ENCODE measurements at regions not wholly inside any gene's neighbourhood (a gene's known extent, or its start where the extent isn't known, plus 50 kb on each side); places are given as distances from the start of the nearest gene placed in this dataset.

DNA sequence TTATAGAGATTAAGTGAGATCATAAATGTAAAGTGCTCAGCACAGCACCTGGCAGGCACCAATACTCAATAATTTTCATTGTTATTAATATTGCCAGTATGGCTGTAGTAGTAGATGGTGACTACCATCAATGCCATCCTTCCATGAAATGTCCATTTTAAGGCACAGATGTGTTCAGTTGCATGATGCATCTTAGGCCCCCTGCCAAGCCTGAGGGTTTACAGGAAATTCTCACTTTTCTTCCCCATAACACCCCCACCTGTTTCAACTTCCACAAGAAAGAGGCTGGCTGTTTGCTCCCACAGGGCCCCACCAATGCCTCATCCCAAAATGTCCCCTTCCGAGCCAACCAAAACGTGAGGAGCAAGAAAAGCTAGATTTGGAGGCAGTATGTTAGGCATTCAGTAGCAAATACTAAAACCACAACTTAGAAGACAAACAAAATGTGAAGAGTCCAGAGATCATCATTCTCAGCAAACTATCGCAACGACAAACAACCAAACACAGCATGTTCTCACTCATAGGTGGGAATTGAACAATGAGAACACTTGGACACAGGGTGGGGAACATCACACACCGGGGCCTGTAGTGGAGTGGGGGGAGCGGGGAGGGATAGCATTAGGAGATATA, 110.6 kb upstream of the NHSL1 start:
- H3K4me1 ChIP-seq (ENCODE audit: insufficient read depth, low read length), result no peaks in the 10 kb centered on the region
- H3K36me3 ChIP-seq (ENCODE audit: insufficient read depth, low read length), result no peaks in the 10 kb centered on the region
- peaks cover under 1% of the 10 kb centered on the region; the same call in 1 of the 2 replicates for H3K9me3 ChIP-seq (ENCODE audit: control insufficient read depth, insufficient read depth, low read length)
- H3K9ac ChIP-seq (ENCODE audit: low read depth, low read length), result no peak overlapping the region

DNA sequence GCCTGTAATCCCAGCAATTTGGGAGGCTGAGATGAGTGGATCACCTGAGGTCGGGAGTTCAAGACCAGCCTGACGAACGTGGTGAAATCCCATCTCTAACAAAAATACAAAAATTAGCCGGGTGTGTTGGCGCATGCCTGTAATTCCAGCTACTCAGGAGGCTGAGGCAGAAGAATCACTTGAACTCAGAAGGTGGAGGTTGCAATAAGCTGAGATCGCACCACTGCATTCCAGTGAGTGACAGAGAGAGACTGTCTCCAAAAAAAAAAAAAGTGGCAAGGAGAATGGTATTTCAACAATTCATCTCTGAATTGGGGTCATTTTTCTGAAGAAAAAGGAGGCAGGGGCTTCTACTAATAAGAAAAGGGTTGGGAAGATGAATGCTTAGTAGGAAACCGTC, 111.5 kb upstream of the NHSL1 start:
- Histone ChIP-seq H3K9ac (ENCODE audit: low read depth, low read length) (no peak overlapping the region), H3K36me3 (ENCODE audit: insufficient read depth, low read length) (0 out of 2 replicates have a peak, but pooled peaks cover 1% of the 10 kb centered on the region), H3K9me3 (ENCODE audit: control insufficient read depth, insufficient read depth, low read length) (peaks cover 3% of the 10 kb centered on the region; the same call in 1 of the 2 replicates), H3K4me1 (ENCODE audit: insufficient read depth, low read length) (no peaks in the 10 kb centered on the region)

DNA sequence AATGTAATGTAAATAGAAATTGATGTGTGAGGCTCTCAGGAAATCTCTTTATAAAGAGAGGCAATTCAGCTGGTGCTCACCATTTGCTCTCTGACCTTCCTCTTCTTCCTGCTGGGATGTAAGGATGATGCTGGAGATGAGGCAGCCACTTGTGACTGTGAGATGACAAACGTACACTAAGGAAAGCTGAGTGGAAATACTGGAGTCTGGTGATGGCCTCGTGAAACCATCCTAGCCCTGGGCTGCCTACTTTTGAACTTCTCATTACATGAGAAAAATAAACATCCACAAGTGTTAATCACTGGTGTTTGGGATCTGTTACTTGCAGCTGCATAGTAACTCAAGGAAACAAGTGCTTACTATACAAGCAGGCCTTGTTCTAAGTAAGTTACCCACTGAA, 114.9 kb upstream of the NHSL1 start:
- Histone ChIP-seq H3K4me1 (ENCODE audit: insufficient read depth, low read length) (no peaks in the 10 kb centered on the region), H3K9me3 (ENCODE audit: control insufficient read depth, insufficient read depth, low read length) (peaks cover 3% of the 10 kb centered on the region; the same call in 1 of the 2 replicates), H3K36me3 (ENCODE audit: insufficient read depth, low read length) (0 out of 2 replicates have a peak, but pooled peaks cover 2% of the 10 kb centered on the region), H3K9ac (ENCODE audit: low read depth, low read length) (no peak overlapping the region)

DNA sequence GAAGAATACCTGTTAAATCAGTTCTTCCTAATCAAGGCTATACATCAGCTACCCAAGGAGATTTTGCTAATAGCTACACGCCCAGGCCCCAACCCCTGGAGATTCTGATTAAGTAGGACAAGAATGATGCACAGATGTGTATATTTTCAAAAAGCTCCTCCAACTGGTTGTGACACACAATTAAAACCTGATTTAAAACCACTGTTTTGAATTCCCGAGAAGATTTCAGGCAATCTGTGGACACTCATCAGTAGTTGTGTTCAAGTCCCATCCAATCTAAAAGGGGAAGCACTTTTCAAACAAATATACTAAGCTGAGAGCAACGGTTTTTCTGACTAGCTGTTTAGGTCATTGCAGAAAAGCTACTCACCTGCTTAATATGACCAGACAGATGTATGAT, 118.9 kb upstream of the NHSL1 start:
- no peak overlapping the region for H3K9ac ChIP-seq (ENCODE audit: low read depth, low read length)
- H3K36me3 ChIP-seq (ENCODE audit: insufficient read depth, low read length), result 0 out of 2 replicates have a peak, but pooled peaks cover 2% of the 10 kb centered on the region
- H3K4me1 ChIP-seq (ENCODE audit: insufficient read depth, low read length), result no peaks in the 10 kb centered on the region; the same call in 1 of the 2 replicates
- H3K9me3 ChIP-seq (ENCODE audit: control insufficient read depth, insufficient read depth, low read length), result peaks cover 3% of the 10 kb centered on the region; the same call in 1 of the 2 replicates

DNA sequence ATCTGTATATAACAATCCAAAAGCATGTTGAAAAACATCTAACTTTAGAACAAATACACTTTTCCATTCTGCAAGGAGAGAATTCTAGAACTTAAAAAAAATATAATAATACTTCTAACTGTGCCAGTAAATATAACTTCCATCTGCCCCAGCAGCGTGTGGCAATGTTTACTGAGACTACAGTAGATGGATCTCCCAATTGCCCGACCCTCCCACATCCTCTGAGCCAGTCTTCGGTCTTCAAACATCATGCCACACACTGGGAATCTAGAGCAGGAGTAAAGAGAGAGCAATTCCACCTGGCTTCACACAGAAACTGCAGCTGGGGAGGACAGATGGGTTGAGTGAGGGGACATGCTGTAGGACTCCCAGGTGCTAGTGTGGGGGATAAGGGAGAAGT, 121.3 kb upstream of the NHSL1 start:
- H3K9ac ChIP-seq (ENCODE audit: low read depth, low read length), result no peak overlapping the region
- no peaks in the 10 kb centered on the region for H3K9me3 ChIP-seq (ENCODE audit: control insufficient read depth, insufficient read depth, low read length)
- no peaks in the 10 kb centered on the region; the same call in 1 of the 2 replicates for H3K4me1 ChIP-seq (ENCODE audit: insufficient read depth, low read length)
- H3K36me3 ChIP-seq (ENCODE audit: insufficient read depth, low read length), result 0 out of 2 replicates have a peak, but pooled peaks cover 2% of the 10 kb centered on the region

DNA sequence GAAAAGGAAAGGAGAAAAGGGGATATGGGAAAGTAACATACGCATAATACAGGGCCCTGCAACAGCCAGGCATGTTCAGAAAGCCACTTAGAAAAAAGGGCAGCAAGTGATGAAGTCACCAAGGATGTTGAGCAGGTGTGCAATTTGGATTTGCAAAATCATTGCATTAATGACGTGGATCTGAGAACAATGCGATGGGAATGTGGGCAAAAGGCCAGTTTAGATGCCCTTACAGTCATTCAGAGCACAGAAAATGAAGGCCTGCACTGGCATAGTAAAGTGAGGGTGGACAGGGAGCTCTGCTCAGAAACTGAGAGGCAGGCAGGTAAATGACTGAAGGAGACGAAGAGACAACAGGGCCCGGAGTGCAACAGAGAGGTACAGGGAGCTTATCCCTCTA, 123.7 kb upstream of the NHSL1 start:
- Histone ChIP-seq H3K9me3 (ENCODE audit: control insufficient read depth, insufficient read depth, low read length) (no peaks in the 10 kb centered on the region), H3K36me3 (ENCODE audit: insufficient read depth, low read length) (no peaks in the 10 kb centered on the region), H3K9ac (ENCODE audit: low read depth, low read length) (no peak overlapping the region), H3K4me1 (ENCODE audit: insufficient read depth, low read length) (no peaks in the 10 kb centered on the region; the same call in 1 of the 2 replicates)

DNA sequence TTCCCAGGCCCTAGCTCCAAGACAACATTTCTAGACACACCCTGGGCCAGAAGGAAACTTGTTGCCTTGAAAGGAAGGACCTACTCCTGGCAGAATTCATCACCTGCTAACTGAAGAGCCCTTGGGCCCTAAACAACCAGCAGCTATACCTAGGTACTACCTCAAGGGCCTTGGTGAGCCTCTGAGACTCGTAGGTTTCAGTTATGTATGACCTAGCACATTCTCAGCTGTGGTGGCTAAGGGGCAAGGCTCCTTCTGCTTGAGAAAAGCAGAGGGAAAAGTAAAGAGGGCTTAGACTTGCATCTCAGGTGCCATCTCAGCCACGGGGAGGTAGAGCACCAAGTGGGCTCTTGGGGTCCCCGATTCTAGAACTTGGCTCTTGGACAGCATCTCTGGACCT, 132.3 kb upstream of the NHSL1 start:
- H3K9ac ChIP-seq (ENCODE audit: low read depth, low read length), result no peak overlapping the region
- no peaks in the 10 kb centered on the region for H3K9me3 ChIP-seq (ENCODE audit: control insufficient read depth, insufficient read depth, low read length)
- no peaks in the 10 kb centered on the region for H3K36me3 ChIP-seq (ENCODE audit: insufficient read depth, low read length)
- H3K4me1 ChIP-seq (ENCODE audit: insufficient read depth, low read length), result no peaks in the 10 kb centered on the region

DNA sequence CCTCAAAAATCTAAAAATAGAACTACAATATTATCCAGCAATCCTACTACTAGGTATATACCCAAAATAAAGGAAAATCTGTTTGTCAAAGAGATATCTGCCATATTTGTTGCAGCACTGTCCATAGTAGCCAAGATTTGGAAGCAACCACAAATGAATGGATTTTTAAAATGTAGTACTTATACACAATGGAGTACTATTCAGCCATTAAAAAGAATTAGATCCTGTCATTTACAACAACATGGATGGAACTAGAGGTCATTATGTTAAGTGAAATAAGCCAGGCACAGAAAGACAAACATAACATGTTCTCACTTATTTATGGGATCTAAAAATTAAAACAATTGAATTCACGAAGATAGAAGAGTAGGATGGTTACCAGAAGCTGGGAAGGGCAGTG, 135.7 kb upstream of the CCDC28A start:
- Histone ChIP-seq H3K4me1 (ENCODE audit: insufficient read depth, low read length) (no peaks in the 10 kb centered on the region), H3K36me3 (ENCODE audit: insufficient read depth, low read length) (no peaks in the 10 kb centered on the region), H3K9ac (ENCODE audit: low read depth, low read length) (no peak overlapping the region), H3K9me3 (ENCODE audit: control insufficient read depth, insufficient read depth, low read length) (no peaks in the 10 kb centered on the region)

DNA sequence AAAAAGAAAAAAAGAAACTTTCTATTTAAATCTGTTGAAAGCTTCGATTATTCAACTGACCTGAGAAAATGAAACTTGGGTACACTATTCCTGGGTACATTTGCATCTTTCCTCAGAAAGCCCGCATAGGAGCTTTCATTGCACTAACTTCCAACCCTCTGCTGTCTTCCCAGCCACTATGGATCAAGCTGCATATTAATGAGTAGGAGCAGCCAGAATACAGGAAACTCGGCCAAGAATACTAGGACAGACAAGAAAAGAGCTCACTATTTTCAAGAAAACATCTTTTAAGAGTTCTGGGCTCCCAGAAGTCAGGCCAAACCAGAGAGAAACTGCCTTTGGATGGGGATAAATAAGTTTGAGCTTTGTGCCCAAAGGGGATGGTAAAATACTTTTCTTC, 135.0 kb upstream of the CCDC28A start:
- H3K36me3 ChIP-seq (ENCODE audit: insufficient read depth, low read length), result no peaks in the 10 kb centered on the region
- H3K4me1 ChIP-seq (ENCODE audit: insufficient read depth, low read length), result no peaks in the 10 kb centered on the region
- no peak overlapping the region for H3K9ac ChIP-seq (ENCODE audit: low read depth, low read length)
- H3K9me3 ChIP-seq (ENCODE audit: control insufficient read depth, insufficient read depth, low read length), result no peaks in the 10 kb centered on the region

DNA sequence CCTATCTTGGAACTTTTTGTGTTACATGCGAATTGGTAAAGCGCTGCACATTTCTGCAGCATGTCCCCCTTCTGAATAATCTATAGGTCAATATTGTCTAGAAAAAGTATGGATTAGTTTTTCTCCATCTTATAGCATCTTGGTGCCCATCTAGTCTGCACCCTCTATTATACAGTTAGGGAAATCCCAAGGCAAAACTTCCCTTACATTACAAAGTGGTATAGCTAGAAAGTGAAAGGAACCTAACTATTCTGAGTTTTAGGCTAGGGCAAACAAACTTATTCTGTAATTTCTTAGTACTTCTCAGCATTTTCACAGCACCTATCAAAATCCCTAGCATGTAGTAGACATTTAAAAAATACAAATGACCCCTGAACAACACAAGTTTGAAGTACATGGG, 133.5 kb upstream of the CCDC28A start:
- H3K36me3 ChIP-seq (ENCODE audit: insufficient read depth, low read length), result no peaks in the 10 kb centered on the region
- no peak overlapping the region for H3K9ac ChIP-seq (ENCODE audit: low read depth, low read length)
- H3K9me3 ChIP-seq (ENCODE audit: control insufficient read depth, insufficient read depth, low read length), result no peaks in the 10 kb centered on the region

DNA sequence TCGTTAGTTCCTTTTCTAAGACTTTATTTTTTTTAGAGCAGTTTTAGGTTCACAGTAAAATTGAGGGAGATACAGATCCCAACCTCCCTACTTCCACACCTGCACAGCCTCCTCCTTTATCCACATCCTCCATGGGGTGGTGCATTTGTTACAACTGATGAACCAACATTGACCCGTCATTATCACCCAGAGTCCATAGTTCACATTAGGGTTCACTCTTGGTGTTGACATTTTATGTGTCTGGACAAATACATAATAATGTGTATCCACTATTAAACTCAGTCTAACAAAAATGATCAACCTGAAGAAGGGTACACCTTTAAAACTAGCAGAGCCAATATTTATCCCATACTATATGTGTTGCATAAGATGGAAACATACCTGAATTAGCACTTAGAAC, 130.4 kb upstream of the CCDC28A start:
- no peaks in the 10 kb centered on the region for H3K36me3 ChIP-seq (ENCODE audit: insufficient read depth, low read length)
- no peaks in the 10 kb centered on the region for H3K9me3 ChIP-seq (ENCODE audit: control insufficient read depth, insufficient read depth, low read length)
- H3K9ac ChIP-seq (ENCODE audit: low read depth, low read length), result no peak overlapping the region
- H3K4me1 ChIP-seq (ENCODE audit: insufficient read depth, low read length), result no peaks in the 10 kb centered on the region

More for the DNA sequence above, 133.5 kb upstream of the CCDC28A start:
- H3K4me1 ChIP-seq (ENCODE audit: insufficient read depth, low read length), result no peaks in the 10 kb centered on the region

DNA sequence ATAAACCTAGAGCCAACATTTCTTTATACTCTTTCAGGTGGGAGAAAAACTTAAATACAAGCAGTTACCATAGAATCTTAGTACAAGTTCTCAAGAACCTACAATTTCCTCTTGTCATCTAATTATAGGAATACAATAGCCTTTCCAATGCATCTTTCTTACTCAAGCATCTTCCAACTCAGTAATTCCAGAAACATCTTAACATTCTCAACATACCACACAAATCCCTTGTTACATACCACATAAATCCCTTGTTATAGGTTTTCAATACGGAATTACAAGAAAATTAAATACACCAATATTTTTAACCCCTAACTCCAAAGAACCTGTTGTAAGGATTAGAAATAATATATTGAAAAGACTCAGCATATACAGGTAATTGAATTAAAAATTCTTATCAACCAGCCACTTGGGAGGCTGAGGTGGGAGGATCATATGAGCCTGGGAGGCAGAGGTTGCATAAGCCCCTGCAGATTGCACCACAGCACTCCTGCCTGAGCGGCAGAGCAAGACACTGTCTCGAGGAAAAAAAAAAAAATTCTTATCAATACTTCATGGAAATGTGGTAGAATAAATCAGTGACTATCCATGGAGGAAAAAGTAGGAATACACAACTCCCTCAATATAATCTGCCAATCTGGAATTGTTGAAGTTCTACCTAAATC, 127.5 kb upstream of the CCDC28A start:
- no peaks in the 10 kb centered on the region for H3K36me3 ChIP-seq (ENCODE audit: insufficient read depth, low read length)
- H3K9ac ChIP-seq (ENCODE audit: low read depth, low read length), result no peak overlapping the region
- no peaks in the 10 kb centered on the region for H3K9me3 ChIP-seq (ENCODE audit: control insufficient read depth, insufficient read depth, low read length)
- H3K4me1 ChIP-seq (ENCODE audit: insufficient read depth, low read length), result no peaks in the 10 kb centered on the region

DNA sequence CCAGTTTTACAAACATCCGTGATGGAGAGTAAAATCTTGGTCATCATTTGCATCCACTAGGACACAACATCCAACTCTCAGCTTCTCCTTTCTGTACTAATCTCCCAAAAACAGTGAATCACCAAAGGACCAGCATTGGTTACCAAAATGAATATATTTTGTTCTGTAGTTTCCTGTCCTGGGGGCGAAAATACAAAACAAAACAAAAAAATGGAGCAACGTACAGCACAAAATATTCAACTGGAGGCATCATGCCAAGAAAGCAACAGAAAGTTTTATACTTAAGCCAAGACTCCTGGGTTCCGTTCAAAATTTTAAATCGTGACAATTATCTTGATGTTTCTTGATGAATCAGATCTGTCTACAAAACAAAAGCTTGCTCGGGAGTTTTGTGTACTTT, 126.6 kb upstream of the CCDC28A start:
- H3K9ac ChIP-seq (ENCODE audit: low read depth, low read length), result no peak overlapping the region
- H3K9me3 ChIP-seq (ENCODE audit: control insufficient read depth, insufficient read depth, low read length), result no peaks in the 10 kb centered on the region
- H3K4me1 ChIP-seq (ENCODE audit: insufficient read depth, low read length), result no peaks in the 10 kb centered on the region
- H3K36me3 ChIP-seq (ENCODE audit: insufficient read depth, low read length), result no peaks in the 10 kb centered on the region

DNA sequence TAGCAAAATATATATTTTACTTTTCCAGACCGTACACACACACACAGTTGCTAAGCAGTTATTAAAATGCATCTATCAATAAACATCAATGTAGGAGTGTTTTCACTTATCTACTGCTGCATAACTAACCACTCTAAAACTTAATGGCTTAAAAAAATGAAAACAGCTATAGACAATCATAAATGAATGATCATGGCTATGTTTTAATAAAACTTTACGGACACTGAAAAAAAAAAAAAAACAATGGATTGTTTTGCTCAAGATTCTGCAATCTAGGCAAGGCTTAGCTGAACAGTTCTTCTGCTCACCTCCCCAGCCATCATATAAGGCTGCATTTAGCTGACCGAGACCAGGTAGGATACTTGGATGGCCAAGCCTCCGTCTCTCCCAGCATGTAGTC, 125.4 kb upstream of the CCDC28A start:
- no peaks in the 10 kb centered on the region for H3K36me3 ChIP-seq (ENCODE audit: insufficient read depth, low read length)
- H3K9ac ChIP-seq (ENCODE audit: low read depth, low read length), result no peak overlapping the region
- H3K9me3 ChIP-seq (ENCODE audit: control insufficient read depth, insufficient read depth, low read length), result no peaks in the 10 kb centered on the region
- H3K4me1 ChIP-seq (ENCODE audit: insufficient read depth, low read length), result no peaks in the 10 kb centered on the region

DNA sequence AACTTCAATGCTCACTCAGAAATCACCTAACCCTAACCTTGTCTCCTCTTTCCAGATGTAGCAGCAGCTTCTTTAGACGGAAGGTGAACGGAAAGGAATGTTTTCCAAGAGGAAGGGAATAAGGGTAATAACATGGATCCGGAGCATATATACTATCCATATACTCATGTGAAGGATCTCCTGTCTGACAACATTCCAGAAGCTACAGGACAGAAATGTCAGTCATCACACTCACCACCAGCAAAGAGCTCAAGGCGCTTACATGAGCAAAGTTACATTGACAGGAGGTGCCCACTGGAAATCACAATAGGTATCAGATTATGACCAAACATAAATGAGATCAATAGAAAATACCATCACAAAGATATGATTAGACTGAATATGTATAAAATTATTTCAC, 122.1 kb upstream of the CCDC28A start:
- Histone ChIP-seq H3K9me3 (ENCODE audit: control insufficient read depth, insufficient read depth, low read length) (no peaks in the 10 kb centered on the region), H3K4me1 (ENCODE audit: insufficient read depth, low read length) (peaks cover 18% of the 10 kb centered on the region), H3K9ac (ENCODE audit: low read depth, low read length) (no peak overlapping the region), H3K36me3 (ENCODE audit: insufficient read depth, low read length) (no peaks in the 10 kb centered on the region)

Data from ES-I3 (cell line).